ENCODE measurements at regions not wholly inside any gene's neighbourhood (a gene's known extent, or its start where the extent isn't known, plus 50 kb on each side); places are given as distances from the start of the nearest gene placed in this dataset.

DNA sequence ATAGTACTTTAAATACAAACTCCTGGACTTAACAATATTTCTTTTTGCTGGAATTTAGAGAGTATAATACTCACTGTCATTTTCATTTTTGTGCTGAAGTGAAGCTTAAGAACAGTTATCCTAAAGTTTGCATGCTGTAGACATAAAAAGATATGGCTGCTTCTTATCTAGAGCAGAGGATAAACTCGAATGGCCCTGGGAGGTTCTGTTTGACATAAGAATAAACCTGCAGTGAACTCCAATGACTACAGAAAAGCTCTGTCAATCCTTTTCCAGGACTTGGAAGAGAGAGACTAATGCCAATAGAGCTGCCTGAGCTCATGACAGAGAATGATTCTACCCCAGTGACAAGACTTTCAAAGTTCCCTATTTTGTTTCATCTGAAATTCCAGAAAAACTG is 1017.8 kb upstream of the MIR17HG start:
- dilution Hi-C loops (cut with HindIII; ENCODE audit: low sequenced_read_pairs, unreplicated experiment), result no loop called here

More for the DNA sequence above, 1017.8 kb upstream of the MIR17HG start:
- Histone ChIP-seq H4K5ac (ENCODE audit: low read depth, low read length) (no peak overlapping the region), H3K79me1 (ENCODE audit: low read depth in 1 of 2, low read length in 2 of 2) (no peaks in the 10 kb centered on the region), H2AFZ (replicated peaks; ENCODE audit: low read length, poor library complexity) (no peak overlapping the region), H3K9ac (ENCODE audit: low read depth, low read length) (no peak overlapping the region), H4K20me1 (ENCODE audit: insufficient read depth, low read length) (no peaks in the 10 kb centered on the region), H3K9me1 (ENCODE audit: insufficient read depth, low read length) (no peaks in the 10 kb centered on the region), H4K91ac (ENCODE audit: insufficient read depth, low read depth, low read length) (no peak overlapping the region), H4K8ac (ENCODE audit: low read depth in 2 of 2, low read length in 2 of 2) (no peak overlapping the region), H3K4me2 (ENCODE audit: low read depth, low read length) (no peak overlapping the region), H3K4me3 (ENCODE audit: insufficient read depth, low read depth, low read length) (no peak overlapping the region), H3K9me3 (ENCODE audit: control insufficient read depth, insufficient read depth, low read length) (no peaks in the 10 kb centered on the region; the same call in 1 of the 2 replicates), H2AK5ac (ENCODE audit: low read depth, low read length) (no peak overlapping the region), H3K56ac (ENCODE audit: extremely low read depth, insufficient read depth, low read length) (no peak overlapping the region), H3K36me3 (ENCODE audit: control insufficient read depth, insufficient read depth, low read length) (no peaks in the 10 kb centered on the region), H3K4me1 (ENCODE audit: control insufficient read depth, insufficient read depth, low read length) (no peaks in the 10 kb centered on the region), H3K4ac (ENCODE audit: low read depth, low read length) (no peak overlapping the region), H2BK15ac (ENCODE audit: low read depth, low read length) (no peak overlapping the region), H3K18ac (ENCODE audit: low read depth, low read length) (no peak overlapping the region), H2BK5ac (ENCODE audit: low read depth, low read length, poor library complexity, severe bottlenecking) (no peak overlapping the region), H3K27me3 (ENCODE audit: control insufficient read depth, insufficient read depth, low read length) (no peaks in the 10 kb centered on the region), H3K27ac (ENCODE audit: insufficient read depth, low read length) (no peak overlapping the region), H2BK20ac (ENCODE audit: low read depth, low read length) (no peak overlapping the region), H3K23ac (ENCODE audit: low read depth, low read length) (no peak overlapping the region), H3K14ac (replicated peaks; ENCODE audit: low read depth, low read length) (no peak overlapping the region), H2BK120ac (ENCODE audit: low read depth, low read length) (no peak overlapping the region), H2AK9ac (replicated peaks; ENCODE audit: low read depth, low read length, poor library complexity) (no peak overlapping the region)
- in situ Hi-C loops (cut with MboI; ENCODE audit: low sequenced_read_pairs), result no loop called here
- DNase-seq (no peak), ATAC-seq (ENCODE audit: low read depth) (no peak)
- ChIA-PET POLR2A (ENCODE audit: unreplicated experiment) (no interaction called here), CTCF (no interaction called here)
- intact Hi-C loops (cut with micrococcal nuclease), result loop anchor here (5.0 kb wide), 1 partner anchor 157 kb away; no protein-coding TSS in a partner anchor
- TF ChIP-seq, protein P1, sequence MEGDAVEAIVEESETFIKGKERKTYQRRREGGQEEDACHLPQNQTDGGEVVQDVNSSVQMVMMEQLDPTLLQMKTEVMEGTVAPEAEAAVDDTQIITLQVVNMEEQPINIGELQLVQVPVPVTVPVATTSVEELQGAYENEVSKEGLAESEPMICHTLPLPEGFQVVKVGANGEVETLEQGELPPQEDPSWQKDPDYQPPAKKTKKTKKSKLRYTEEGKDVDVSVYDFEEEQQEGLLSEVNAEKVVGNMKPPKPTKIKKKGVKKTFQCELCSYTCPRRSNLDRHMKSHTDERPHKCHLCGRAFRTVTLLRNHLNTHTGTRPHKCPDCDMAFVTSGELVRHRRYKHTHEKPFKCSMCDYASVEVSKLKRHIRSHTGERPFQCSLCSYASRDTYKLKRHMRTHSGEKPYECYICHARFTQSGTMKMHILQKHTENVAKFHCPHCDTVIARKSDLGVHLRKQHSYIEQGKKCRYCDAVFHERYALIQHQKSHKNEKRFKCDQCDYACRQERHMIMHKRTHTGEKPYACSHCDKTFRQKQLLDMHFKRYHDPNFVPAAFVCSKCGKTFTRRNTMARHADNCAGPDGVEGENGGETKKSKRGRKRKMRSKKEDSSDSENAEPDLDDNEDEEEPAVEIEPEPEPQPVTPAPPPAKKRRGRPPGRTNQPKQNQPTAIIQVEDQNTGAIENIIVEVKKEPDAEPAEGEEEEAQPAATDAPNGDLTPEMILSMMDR (conservative IDR thresholded peaks at IDR 0.05; ENCODE audit: low read depth, low read length), result no peak
- TF ChIP-seq MAFK (IDR thresholded peaks at IDR 0.05; ENCODE audit: low read depth, low read length), result no peak
- no peak for TF ChIP-seq NFE2L2 (IDR thresholded peaks at IDR 0.05; ENCODE audit: low read depth, low read length)
- TF ChIP-seq, protein P2, sequence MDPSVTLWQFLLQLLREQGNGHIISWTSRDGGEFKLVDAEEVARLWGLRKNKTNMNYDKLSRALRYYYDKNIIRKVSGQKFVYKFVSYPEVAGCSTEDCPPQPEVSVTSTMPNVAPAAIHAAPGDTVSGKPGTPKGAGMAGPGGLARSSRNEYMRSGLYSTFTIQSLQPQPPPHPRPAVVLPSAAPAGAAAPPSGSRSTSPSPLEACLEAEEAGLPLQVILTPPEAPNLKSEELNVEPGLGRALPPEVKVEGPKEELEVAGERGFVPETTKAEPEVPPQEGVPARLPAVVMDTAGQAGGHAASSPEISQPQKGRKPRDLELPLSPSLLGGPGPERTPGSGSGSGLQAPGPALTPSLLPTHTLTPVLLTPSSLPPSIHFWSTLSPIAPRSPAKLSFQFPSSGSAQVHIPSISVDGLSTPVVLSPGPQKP (IDR thresholded peaks at IDR 0.05; ENCODE audit: borderline replicate concordance, low read depth, low read length), result no peak
- TF ChIP-seq RCOR1 (IDR thresholded peaks at IDR 0.05; ENCODE audit: insufficient replicate concordance, low read length), result no peak
- TF ChIP-seq FOS (IDR thresholded peaks at IDR 0.05; ENCODE audit: low read depth, low read length), result no peak
- no peak for TF ChIP-seq MXI1 (IDR thresholded peaks at IDR 0.05; ENCODE audit: borderline replicate concordance, low read depth, low read length)
- TF ChIP-seq RAD21 (IDR thresholded peaks at IDR 0.05; ENCODE audit: low read length), result no peak
- TF ChIP-seq SMC3 (IDR thresholded peaks at IDR 0.05; ENCODE audit: low read depth, low read length), result no peak
- TF ChIP-seq, protein P3, sequence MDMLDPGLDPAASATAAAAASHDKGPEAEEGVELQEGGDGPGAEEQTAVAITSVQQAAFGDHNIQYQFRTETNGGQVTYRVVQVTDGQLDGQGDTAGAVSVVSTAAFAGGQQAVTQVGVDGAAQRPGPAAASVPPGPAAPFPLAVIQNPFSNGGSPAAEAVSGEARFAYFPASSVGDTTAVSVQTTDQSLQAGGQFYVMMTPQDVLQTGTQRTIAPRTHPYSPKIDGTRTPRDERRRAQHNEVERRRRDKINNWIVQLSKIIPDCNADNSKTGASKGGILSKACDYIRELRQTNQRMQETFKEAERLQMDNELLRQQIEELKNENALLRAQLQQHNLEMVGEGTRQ (IDR thresholded peaks at IDR 0.05; ENCODE audit: low read depth, low read length), result no peak
- TF ChIP-seq POLR2A (IDR thresholded peaks at IDR 0.05; ENCODE audit: low read depth, low read length), result no peak
- no peak for TF ChIP-seq BHLHE40 (IDR thresholded peaks at IDR 0.05; ENCODE audit: low read depth, low read length)
- no peak for TF ChIP-seq CHD1 (IDR thresholded peaks at IDR 0.05; ENCODE audit: low read depth, low read length)
- TF ChIP-seq CEBPB (IDR thresholded peaks at IDR 0.05; ENCODE audit: low read depth, low read length), result no peak
- no CpG with 5 or more reads among the region's 1 CpG for WGBS, 2 experiments (ENCODE audit: extremely low coverage in 2 of 2, insufficient read length in 1 of 2)
- BruUV-seq (replicated peaks), result no TSS peak

Measured in IMR-90 (cell line).